Adrenal gland (tissue), 9 donors: ENCODE measurements at regions not wholly inside any gene's neighbourhood (a gene's known extent, or its start where the extent isn't known, plus 50 kb on each side); places are given as distances from the start of the nearest gene placed in this dataset.

Source experiments
- DNase-seq, 7 donors: peaks; one replicate each; pipeline ENCODE4 v3.0.0-alpha.2; 2019 to 2020
- H3K27ac ChIP-seq, 5 donors: fragments of 200-600 bp; sonication (generic) in 4 of 5; 1 replicate in 3 of 5; 2 replicates in 2 of 5; pipeline versions ENCODE4 v1.5.1 to v1.8.0; 2016 to 2020; ENCODE audit warnings: mild to moderate bottlenecking in 1 of 5
- H3K27me3 ChIP-seq: fragments of 200-600 bp; 2 replicates; pipeline ENCODE4 v1.8.0; 2021
- H3K36me3 ChIP-seq, 2 donors: fragments of 200-600 bp; replicated peaks in 1 of 2; 1 replicate in 1 of 2; 2 replicates in 1 of 2; pipeline versions ENCODE4 v1.5.1 to v1.8.0; 2018 to 2022
- H3K4me1 ChIP-seq, 2 donors: fragments of 200-600 bp; replicated peaks in 1 of 2; 1 replicate in 1 of 2; 2 replicates in 1 of 2; pipeline versions ENCODE4 v1.5.1 to v1.8.0; 2018 to 2021
- H3K4me3 ChIP-seq, 4 donors: fragments of 200-600 bp; sonication (generic) in 3 of 4; one replicate each; pipeline ENCODE4 v1.5.1; 2016 to 2018
- H3K9me3 ChIP-seq, 3 donors: fragments of 200-600 bp; sonication (generic) in 1 of 3; replicated peaks in 1 of 3; 1 replicate in 2 of 3; 2 replicates in 1 of 3; pipeline versions ENCODE4 v1.5.1 to v1.8.0; 2016 to 2021
- CTCF ChIP-seq, 6 experiments: fragments of 450-650 bp in 4 of 6; fragments of 200-600 bp in 2 of 6; sonication (generic) in 1 of 6; IDR thresholded peaks; 1 replicate in 5 of 6; 2 replicates in 1 of 6; pipeline versions ENCODE4 v1.5.1 to v1.8.0; 2016 to 2021; ENCODE audit warnings: antibody characterized with exemption in 6 of 6, mild to moderate bottlenecking in 2 of 6, moderate library complexity in 1 of 6
- POLR2A ChIP-seq, 2 donors: fragments of 450-650 bp; IDR thresholded peaks; one replicate each; pipeline ENCODE4 v1.6.1; 2017; ENCODE audit warnings: antibody characterized with exemption in 2 of 2, mild to moderate bottlenecking in 2 of 2, moderate library complexity in 1 of 2
- WGBS, 4 donors: extraction: QIAGEN DNeasy Blood & Tissue Kit in 2 of 4; methylation state at CpG; one replicate each; pipeline versions ENCODE4 v1.1.5 to v1.1.7; 2013 to 2017; 5-methylcytosine and 5-hydroxymethylcytosine counted together
- intact Hi-C, 2 donors: fragments of 100-400 bp; cut with DNase I; formaldehyde crosslinking; loops; one replicate each; pipeline versions ENCODE4 v1.14.1 to v1.15.0; 2022 to 2023
- donor health status: healthy with polysubstance abuse.
- donor health status: Bipolar disorder and iron deficiency.
- donor health status: DM: yes; HTN: yes; CAD: no.
- donor health status: DM: no; HTN: no; CAD: no.
- donor health status: DM: no; HTN: no; CAD: no.

GRCh38 chr4:28092610-28093009 lies 1232.0 kb downstream of the STIM2 start:
- no peaks in the 10 kb centered on the region for H3K27me3 ChIP-seq
- no peak for TF ChIP-seq CTCF (IDR thresholded peaks at IDR 0.05)
- no peak for TF ChIP-seq POLR2A (IDR thresholded peaks at IDR 0.05)
- H3K36me3 ChIP-seq, result no peaks in the 10 kb centered on the region
- no peak overlapping the region for H3K4me3 ChIP-seq
- H3K4me1 ChIP-seq, result no peaks in the 10 kb centered on the region
- no peaks in the 10 kb centered on the region for H3K9me3 ChIP-seq
- intact Hi-C loops, result no loop called here
- H3K27ac ChIP-seq, result no peak overlapping the region
- WGBS, 4 donors, result 29 to 65% (median 38%) methylated on average over 1 of the region's 1 CpG
- DNase-seq, result no peak

GRCh38 chr4:28093071-28093470 lies 1232.4 kb downstream of the STIM2 start:
- no peak overlapping the region for H3K4me3 ChIP-seq
- no peak for DNase-seq
- TF ChIP-seq CTCF (IDR thresholded peaks at IDR 0.05) (no peak), POLR2A (IDR thresholded peaks at IDR 0.05) (no peak)
- H3K9me3 ChIP-seq, result no peaks in the 10 kb centered on the region
- intact Hi-C loops, result no loop called here
- no peaks in the 10 kb centered on the region for H3K36me3 ChIP-seq
- no peaks in the 10 kb centered on the region for H3K4me1 ChIP-seq
- H3K27ac ChIP-seq, result no peak overlapping the region
- 49 to 58% (median 51%) methylated on average over 3 of the region's 3 CpGs for WGBS, 4 donors
- H3K27me3 ChIP-seq, result no peaks in the 10 kb centered on the region

- 38 to 63% (median 53%) methylated on average over 2 of the region's 2 CpGs for WGBS, 4 donors
- no peaks in the 10 kb centered on the region for H3K9me3 ChIP-seq
- intact Hi-C loops, result no loop called here
- no peak overlapping the region for H3K27ac ChIP-seq
- H3K27me3 ChIP-seq, result no peaks in the 10 kb centered on the region
- no peaks in the 10 kb centered on the region for H3K4me1 ChIP-seq
- DNase-seq, result no peak
- H3K36me3 ChIP-seq, result no peaks in the 10 kb centered on the region
- TF ChIP-seq POLR2A (IDR thresholded peaks at IDR 0.05), result no peak
- TF ChIP-seq CTCF (IDR thresholded peaks at IDR 0.05), result no peak
- no peak overlapping the region for H3K4me3 ChIP-seq
These were observed 1240.9 kb downstream of the STIM2 start for GRCh38 chr4:28101583-28101982.

DNA sequence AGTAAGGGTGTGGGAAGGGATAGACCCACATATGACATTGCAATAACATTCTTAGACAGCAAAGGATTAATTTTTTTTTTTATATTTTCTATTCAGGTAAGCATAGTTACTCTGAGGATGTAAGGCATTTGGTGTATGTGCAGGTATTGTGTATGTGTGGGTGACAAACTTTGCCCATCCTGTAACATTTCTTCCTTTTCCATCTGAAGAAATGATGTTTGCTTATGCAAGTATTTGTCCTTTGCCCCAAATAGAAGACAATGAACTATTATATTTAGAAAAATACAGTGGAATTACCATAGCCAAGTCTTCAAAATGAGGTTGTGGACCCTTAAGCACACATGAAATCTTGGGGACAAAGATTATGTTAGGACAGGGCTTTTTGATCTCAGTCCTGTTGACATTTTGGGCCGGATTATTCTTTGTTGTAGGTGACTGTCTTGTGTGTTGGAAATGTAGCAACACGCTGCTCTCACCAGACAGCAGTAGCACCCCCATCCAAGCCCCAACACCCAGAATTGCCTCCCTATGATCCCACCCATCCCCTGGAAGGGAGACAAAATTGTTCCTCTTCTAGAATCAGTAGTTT lies 1244.7 kb downstream of the STIM2 start:
- DNase-seq, result no peak
- Histone ChIP-seq H3K36me3 (no peaks in the 10 kb centered on the region), H3K27me3 (no peaks in the 10 kb centered on the region), H3K27ac (no peak overlapping the region), H3K4me3 (no peak overlapping the region), H3K9me3 (no peaks in the 10 kb centered on the region), H3K4me1 (no peaks in the 10 kb centered on the region)
- 63 to 74% (median 70%) methylated on average over 2 of the region's 2 CpGs for WGBS, 4 donors
- intact Hi-C loops, result no loop called here
- TF ChIP-seq CTCF (IDR thresholded peaks at IDR 0.05), result no peak
- TF ChIP-seq POLR2A (IDR thresholded peaks at IDR 0.05), result no peak
